Hepatocyte (in vitro differentiated cells): ENCODE measurements at regions not wholly inside any gene's neighbourhood (a gene's known extent, or its start where the extent isn't known, plus 50 kb on each side); places are given as distances from the start of the nearest gene placed in this dataset.

ENCODE experiments used
- EZH2 ChIP-seq: fragments of 200-600 bp; sonication (generic); IDR thresholded peaks from 2 replicates; pipeline ENCODE4 v1.6.1; 2016; ENCODE audit warnings: antibody characterized with exemption, mild to moderate bottlenecking, borderline replicate concordance
- TF ChIP-seq, protein P1 (sequence below): fragments of 200-600 bp; sonication (generic); IDR thresholded peaks from 2 replicates; pipeline ENCODE4 v1.5.1; 2016; ENCODE audit warnings: antibody characterized with exemption, mild to moderate bottlenecking; ENCODE audit not compliant: poor library complexity

DNA sequence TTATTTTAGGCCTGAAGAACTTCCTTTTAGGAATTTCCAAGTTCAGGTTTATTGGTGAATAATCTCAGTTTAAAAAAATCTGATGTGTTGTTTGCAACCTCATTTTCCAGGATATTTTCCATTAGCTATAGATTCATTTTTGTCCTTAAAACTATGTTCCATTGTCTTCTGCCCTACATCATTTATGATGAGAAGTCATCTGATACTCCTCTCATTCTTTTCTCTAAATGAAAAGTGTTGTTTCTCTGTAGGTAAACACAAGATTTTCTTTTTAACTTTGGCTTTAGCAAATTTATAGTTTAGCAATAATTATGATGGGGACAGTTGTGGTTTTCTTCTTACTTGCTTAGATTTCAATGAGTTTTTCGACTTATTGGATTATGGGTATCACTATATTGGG, 427.3 kb downstream of the DCDC2C start:
- TF ChIP-seq, protein P1, sequence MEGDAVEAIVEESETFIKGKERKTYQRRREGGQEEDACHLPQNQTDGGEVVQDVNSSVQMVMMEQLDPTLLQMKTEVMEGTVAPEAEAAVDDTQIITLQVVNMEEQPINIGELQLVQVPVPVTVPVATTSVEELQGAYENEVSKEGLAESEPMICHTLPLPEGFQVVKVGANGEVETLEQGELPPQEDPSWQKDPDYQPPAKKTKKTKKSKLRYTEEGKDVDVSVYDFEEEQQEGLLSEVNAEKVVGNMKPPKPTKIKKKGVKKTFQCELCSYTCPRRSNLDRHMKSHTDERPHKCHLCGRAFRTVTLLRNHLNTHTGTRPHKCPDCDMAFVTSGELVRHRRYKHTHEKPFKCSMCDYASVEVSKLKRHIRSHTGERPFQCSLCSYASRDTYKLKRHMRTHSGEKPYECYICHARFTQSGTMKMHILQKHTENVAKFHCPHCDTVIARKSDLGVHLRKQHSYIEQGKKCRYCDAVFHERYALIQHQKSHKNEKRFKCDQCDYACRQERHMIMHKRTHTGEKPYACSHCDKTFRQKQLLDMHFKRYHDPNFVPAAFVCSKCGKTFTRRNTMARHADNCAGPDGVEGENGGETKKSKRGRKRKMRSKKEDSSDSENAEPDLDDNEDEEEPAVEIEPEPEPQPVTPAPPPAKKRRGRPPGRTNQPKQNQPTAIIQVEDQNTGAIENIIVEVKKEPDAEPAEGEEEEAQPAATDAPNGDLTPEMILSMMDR = no peak
- no peak for TF ChIP-seq EZH2
